Liver (tissue), 8 donors: ENCODE measurements at regions not wholly inside any gene's neighbourhood (a gene's known extent, or its start where the extent isn't known, plus 50 kb on each side); places are given as distances from the start of the nearest gene placed in this dataset.

Experiments used
- DNase-seq: peaks from one replicate; pipeline ENCODE4 v3.0.0-alpha.2; 2017; ENCODE audit warnings: low spot score
- H3K27ac ChIP-seq, 2 donors: one replicate each; pipeline ENCODE4 v1.7.0; 2013; ENCODE audit warnings: inconsistent platforms in 2 of 2, low read length in 2 of 2, control low read depth in 1 of 2, low read depth in 1 of 2, mild to moderate bottlenecking in 1 of 2
- H3K27me3 ChIP-seq, 4 donors: one replicate each; pipeline versions ENCODE4 v1.6.1 to v1.7.0; 2013; ENCODE audit warnings: low read length in 3 of 4, inconsistent platforms in 1 of 4, mild to moderate bottlenecking in 1 of 4, moderate library complexity in 1 of 4; ENCODE audit not compliant: control insufficient read depth in 4 of 4, insufficient read depth in 4 of 4
- H3K36me3 ChIP-seq, 4 donors: one replicate each; pipeline versions ENCODE4 v1.6.1 to v1.7.0; 2013; ENCODE audit warnings: low read length in 3 of 4, mild to moderate bottlenecking in 3 of 4, low read depth in 1 of 4, moderate library complexity in 1 of 4; ENCODE audit not compliant: control insufficient read depth in 4 of 4, insufficient read depth in 3 of 4
- H3K4me1 ChIP-seq, 4 donors: one replicate each; pipeline versions ENCODE4 v1.6.1 to v1.7.0; 2013; ENCODE audit warnings: low read length in 3 of 4, mild to moderate bottlenecking in 3 of 4, moderate library complexity in 1 of 4; ENCODE audit not compliant: control insufficient read depth in 4 of 4, insufficient read depth in 4 of 4
- H3K4me3 ChIP-seq, 3 donors: one replicate each; pipeline versions ENCODE4 v1.6.1 to v1.7.0; 2013; ENCODE audit warnings: low read length in 3 of 3, control low read depth in 1 of 3, low read depth in 1 of 3, mild to moderate bottlenecking in 1 of 3
- H3K9ac ChIP-seq, 2 donors: one replicate each; pipeline ENCODE4 v1.7.0; 2013; ENCODE audit warnings: low read length in 2 of 2, mild to moderate bottlenecking in 2 of 2, moderate library complexity in 2 of 2, control low read depth in 1 of 2, low read depth in 1 of 2
- H3K9me3 ChIP-seq, 4 donors: one replicate each; pipeline versions ENCODE4 v1.6.1 to v1.7.0; 2013; ENCODE audit warnings: low read length in 3 of 4; ENCODE audit not compliant: control insufficient read depth in 4 of 4
- EGR1 ChIP-seq, 2 donors: IDR thresholded peaks; 2 replicates each; pipeline ENCODE4 v1.6.1; 2016 to 2018; ENCODE audit warnings: antibody characterized with exemption in 2 of 2, low read depth in 2 of 2
- FOXA1 ChIP-seq: IDR thresholded peaks from 2 replicates; pipeline ENCODE4 v1.6.1; 2016; ENCODE audit warnings: antibody characterized with exemption
- FOXA2 ChIP-seq: IDR thresholded peaks from 2 replicates; pipeline ENCODE4 v1.6.1; 2016; ENCODE audit warnings: antibody characterized with exemption
- GABPA ChIP-seq, 2 donors: IDR thresholded peaks in 1 of 2; conservative IDR thresholded peaks in 1 of 2; 2 replicates each; pipeline ENCODE4 v1.6.1; 2016; ENCODE audit warnings: antibody characterized with exemption in 2 of 2, mild to moderate bottlenecking in 1 of 2, moderate library complexity in 1 of 2
- HNF4A ChIP-seq, 2 donors: conservative IDR thresholded peaks; 2 replicates each; pipeline ENCODE4 v1.6.1; 2016; ENCODE audit warnings: antibody characterized with exemption in 2 of 2, mild to moderate bottlenecking in 2 of 2
- HNF4G ChIP-seq: IDR thresholded peaks from 2 replicates; pipeline ENCODE4 v1.6.1; 2016; ENCODE audit warnings: antibody characterized with exemption
- JUND ChIP-seq, 2 donors: IDR thresholded peaks; 2 replicates each; pipeline ENCODE4 v1.6.1; 2016; ENCODE audit warnings: antibody characterized with exemption in 2 of 2
- NR2F2 ChIP-seq: IDR thresholded peaks from 2 replicates; pipeline ENCODE4 v1.6.1; 2016; ENCODE audit warnings: antibody characterized with exemption
- RAD21 ChIP-seq, 2 donors: IDR thresholded peaks; 2 replicates each; pipeline ENCODE4 v1.6.1; 2016; ENCODE audit warnings: antibody characterized with exemption in 2 of 2, mild to moderate bottlenecking in 2 of 2
- RXRA ChIP-seq, 2 donors: IDR thresholded peaks; 2 replicates each; pipeline ENCODE4 v1.6.1; 2017 to 2018; ENCODE audit warnings: antibody characterized with exemption in 2 of 2, mild to moderate bottlenecking in 1 of 2
- SP1 ChIP-seq: IDR thresholded peaks from 2 replicates; pipeline ENCODE4 v1.6.1; 2018; ENCODE audit warnings: antibody characterized with exemption, mild to moderate bottlenecking
- TAF1 ChIP-seq: conservative IDR thresholded peaks from 2 replicates; pipeline ENCODE4 v1.6.1; 2016; ENCODE audit warnings: antibody characterized with exemption, mild to moderate bottlenecking
- YY1 ChIP-seq: IDR thresholded peaks from 2 replicates; pipeline ENCODE4 v1.6.1; 2016; ENCODE audit warnings: antibody characterized with exemption, mild to moderate bottlenecking
- WGBS: extraction: QIAGEN DNeasy Blood & Tissue Kit; methylation state at CpG from one replicate; pipeline ENCODE4 v1.1.7; 2013; 5-methylcytosine and 5-hydroxymethylcytosine counted together
- TF ChIP-seq, protein P1 (sequence below): fragments of 150-350 bp; IDR thresholded peaks from 2 replicates; pipeline ENCODE4 v1.5.1; 2017; ENCODE audit warnings: improper control_type of control experiment, low read depth, low read length; ENCODE audit not compliant: missing input control
- TF ChIP-seq, protein P2 (sequence below): IDR thresholded peaks from 2 replicates; pipeline ENCODE4 v1.6.1; 2016; ENCODE audit warnings: antibody characterized with exemption
- TF ChIP-seq, protein P3 (sequence below): IDR thresholded peaks from 2 replicates; pipeline ENCODE4 v1.6.1; 2016; ENCODE audit warnings: antibody characterized with exemption
- TF ChIP-seq, protein P4 (sequence below): IDR thresholded peaks from 2 replicates; pipeline ENCODE4 v1.6.1; 2016; ENCODE audit warnings: antibody characterized with exemption, mild to moderate bottlenecking
- TF ChIP-seq, protein P5 (sequence below): IDR thresholded peaks from 2 replicates; pipeline ENCODE4 v1.6.1; 2016; ENCODE audit warnings: antibody characterized with exemption
- donor health status: healthy.
- donor health status: healthy.
- donor health status: healthy.
- donor health status: healthy.
- donor health status: healthy.

DNA sequence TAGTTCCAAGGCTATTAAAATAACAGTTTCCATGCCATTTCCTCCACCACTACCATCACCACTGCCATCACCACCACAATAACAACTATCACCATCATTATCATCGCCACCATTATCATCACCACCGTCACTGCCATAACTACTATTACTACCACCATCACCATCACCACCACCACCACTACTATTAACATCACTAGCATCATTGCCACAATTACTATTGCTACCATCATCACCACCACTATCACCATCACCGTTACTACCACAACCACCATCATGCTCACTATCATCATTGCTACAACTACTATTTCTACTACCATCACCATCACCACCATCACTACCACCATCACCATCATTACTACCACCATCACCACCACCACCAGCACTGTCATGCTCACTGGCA, 185.9 kb upstream of the MAF start:
- 98% methylated on average over 3 of the region's 3 CpGs for WGBS

DNA sequence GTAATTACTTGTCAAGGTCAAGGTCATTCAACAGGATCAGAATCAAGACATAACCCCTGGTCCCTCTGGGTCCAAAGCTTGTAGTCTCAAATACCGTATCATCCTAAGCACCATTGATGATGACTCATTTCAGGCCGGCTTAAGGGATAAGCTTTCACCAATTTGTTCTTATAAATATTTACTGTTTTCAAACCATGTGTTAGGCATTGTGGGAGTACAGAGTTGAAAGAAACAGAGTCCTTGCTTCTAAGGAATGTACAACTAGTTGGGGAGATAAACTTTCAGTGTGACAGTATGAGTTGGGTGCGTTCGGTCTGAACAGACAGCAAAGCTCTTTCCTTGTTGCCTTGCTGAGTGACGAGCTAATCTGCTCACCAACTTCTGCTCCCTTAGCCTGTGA, 183.5 kb upstream of the MAF start:
- no peak for TF ChIP-seq FOXA1
- no peak for TF ChIP-seq GABPA (IDR thresholded peaks at IDR 0.05 in 1 of 2, conservative IDR thresholded peaks at IDR 0.05 in 1 of 2)
- TF ChIP-seq EGR1 (IDR thresholded peaks at IDR 0.05; ENCODE audit: low read depth in 2 of 2), result no peak
- no peak for TF ChIP-seq FOXA2
- Histone ChIP-seq H3K4me1 (no peaks in the 10 kb centered on the region), H3K9me3 (no peaks in the 10 kb centered on the region), H3K4me3 (no peak overlapping the region), H3K36me3 (no peaks in the 10 kb centered on the region), H3K9ac (no peak overlapping the region), H3K27ac (no peak overlapping the region), H3K27me3 (no peaks in the 10 kb centered on the region)
- DNase-seq, result no peak
- 95% methylated on average over 5 of the region's 5 CpGs for WGBS

More for the DNA sequence above, 185.9 kb upstream of the MAF start:
- Histone ChIP-seq H3K9ac (no peak overlapping the region), H3K9me3 (no peaks in the 10 kb centered on the region), H3K27ac (no peak overlapping the region), H3K27me3 (no peaks in the 10 kb centered on the region), H3K4me3 (no peak overlapping the region), H3K4me1 (no peaks in the 10 kb centered on the region), H3K36me3 (no peaks in the 10 kb centered on the region)
- no peak for TF ChIP-seq GABPA (IDR thresholded peaks at IDR 0.05 in 1 of 2, conservative IDR thresholded peaks at IDR 0.05 in 1 of 2)
- TF ChIP-seq, protein P1, sequence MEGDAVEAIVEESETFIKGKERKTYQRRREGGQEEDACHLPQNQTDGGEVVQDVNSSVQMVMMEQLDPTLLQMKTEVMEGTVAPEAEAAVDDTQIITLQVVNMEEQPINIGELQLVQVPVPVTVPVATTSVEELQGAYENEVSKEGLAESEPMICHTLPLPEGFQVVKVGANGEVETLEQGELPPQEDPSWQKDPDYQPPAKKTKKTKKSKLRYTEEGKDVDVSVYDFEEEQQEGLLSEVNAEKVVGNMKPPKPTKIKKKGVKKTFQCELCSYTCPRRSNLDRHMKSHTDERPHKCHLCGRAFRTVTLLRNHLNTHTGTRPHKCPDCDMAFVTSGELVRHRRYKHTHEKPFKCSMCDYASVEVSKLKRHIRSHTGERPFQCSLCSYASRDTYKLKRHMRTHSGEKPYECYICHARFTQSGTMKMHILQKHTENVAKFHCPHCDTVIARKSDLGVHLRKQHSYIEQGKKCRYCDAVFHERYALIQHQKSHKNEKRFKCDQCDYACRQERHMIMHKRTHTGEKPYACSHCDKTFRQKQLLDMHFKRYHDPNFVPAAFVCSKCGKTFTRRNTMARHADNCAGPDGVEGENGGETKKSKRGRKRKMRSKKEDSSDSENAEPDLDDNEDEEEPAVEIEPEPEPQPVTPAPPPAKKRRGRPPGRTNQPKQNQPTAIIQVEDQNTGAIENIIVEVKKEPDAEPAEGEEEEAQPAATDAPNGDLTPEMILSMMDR, result no peak
- TF ChIP-seq, protein P2, sequence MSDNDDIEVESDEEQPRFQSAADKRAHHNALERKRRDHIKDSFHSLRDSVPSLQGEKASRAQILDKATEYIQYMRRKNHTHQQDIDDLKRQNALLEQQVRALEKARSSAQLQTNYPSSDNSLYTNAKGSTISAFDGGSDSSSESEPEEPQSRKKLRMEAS, result no peak
- TF ChIP-seq HNF4G, result no peak
- no peak for TF ChIP-seq JUND (IDR thresholded peaks at IDR 0.05)
- TF ChIP-seq SP1, result no peak
- TF ChIP-seq, protein P3, sequence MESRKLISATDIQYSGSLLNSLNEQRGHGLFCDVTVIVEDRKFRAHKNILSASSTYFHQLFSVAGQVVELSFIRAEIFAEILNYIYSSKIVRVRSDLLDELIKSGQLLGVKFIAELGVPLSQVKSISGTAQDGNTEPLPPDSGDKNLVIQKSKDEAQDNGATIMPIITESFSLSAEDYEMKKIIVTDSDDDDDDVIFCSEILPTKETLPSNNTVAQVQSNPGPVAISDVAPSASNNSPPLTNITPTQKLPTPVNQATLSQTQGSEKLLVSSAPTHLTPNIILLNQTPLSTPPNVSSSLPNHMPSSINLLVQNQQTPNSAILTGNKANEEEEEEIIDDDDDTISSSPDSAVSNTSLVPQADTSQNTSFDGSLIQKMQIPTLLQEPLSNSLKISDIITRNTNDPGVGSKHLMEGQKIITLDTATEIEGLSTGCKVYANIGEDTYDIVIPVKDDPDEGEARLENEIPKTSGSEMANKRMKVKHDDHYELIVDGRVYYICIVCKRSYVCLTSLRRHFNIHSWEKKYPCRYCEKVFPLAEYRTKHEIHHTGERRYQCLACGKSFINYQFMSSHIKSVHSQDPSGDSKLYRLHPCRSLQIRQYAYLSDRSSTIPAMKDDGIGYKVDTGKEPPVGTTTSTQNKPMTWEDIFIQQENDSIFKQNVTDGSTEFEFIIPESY, result no peak
- no peak for TF ChIP-seq NR2F2
- no peak for TF ChIP-seq RXRA (IDR thresholded peaks at IDR 0.05)
- TF ChIP-seq, protein P4, sequence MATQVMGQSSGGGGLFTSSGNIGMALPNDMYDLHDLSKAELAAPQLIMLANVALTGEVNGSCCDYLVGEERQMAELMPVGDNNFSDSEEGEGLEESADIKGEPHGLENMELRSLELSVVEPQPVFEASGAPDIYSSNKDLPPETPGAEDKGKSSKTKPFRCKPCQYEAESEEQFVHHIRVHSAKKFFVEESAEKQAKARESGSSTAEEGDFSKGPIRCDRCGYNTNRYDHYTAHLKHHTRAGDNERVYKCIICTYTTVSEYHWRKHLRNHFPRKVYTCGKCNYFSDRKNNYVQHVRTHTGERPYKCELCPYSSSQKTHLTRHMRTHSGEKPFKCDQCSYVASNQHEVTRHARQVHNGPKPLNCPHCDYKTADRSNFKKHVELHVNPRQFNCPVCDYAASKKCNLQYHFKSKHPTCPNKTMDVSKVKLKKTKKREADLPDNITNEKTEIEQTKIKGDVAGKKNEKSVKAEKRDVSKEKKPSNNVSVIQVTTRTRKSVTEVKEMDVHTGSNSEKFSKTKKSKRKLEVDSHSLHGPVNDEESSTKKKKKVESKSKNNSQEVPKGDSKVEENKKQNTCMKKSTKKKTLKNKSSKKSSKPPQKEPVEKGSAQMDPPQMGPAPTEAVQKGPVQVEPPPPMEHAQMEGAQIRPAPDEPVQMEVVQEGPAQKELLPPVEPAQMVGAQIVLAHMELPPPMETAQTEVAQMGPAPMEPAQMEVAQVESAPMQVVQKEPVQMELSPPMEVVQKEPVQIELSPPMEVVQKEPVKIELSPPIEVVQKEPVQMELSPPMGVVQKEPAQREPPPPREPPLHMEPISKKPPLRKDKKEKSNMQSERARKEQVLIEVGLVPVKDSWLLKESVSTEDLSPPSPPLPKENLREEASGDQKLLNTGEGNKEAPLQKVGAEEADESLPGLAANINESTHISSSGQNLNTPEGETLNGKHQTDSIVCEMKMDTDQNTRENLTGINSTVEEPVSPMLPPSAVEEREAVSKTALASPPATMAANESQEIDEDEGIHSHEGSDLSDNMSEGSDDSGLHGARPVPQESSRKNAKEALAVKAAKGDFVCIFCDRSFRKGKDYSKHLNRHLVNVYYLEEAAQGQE, result no peak
- no peak for TF ChIP-seq FOXA1
- no peak for TF ChIP-seq HNF4A (conservative IDR thresholded peaks at IDR 0.05)
- TF ChIP-seq FOXA2, result no peak
- no peak for TF ChIP-seq TAF1
- no peak for TF ChIP-seq YY1
- TF ChIP-seq RAD21 (IDR thresholded peaks at IDR 0.05), result no peak
- TF ChIP-seq, protein P5, sequence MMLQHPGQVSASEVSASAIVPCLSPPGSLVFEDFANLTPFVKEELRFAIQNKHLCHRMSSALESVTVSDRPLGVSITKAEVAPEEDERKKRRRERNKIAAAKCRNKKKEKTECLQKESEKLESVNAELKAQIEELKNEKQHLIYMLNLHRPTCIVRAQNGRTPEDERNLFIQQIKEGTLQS, result no peak
- no peak for TF ChIP-seq EGR1 (IDR thresholded peaks at IDR 0.05; ENCODE audit: low read depth in 2 of 2)
- no peak for DNase-seq
